GM10266 (cell line): ENCODE measurements at regions not wholly inside any gene's neighbourhood (a gene's known extent, or its start where the extent isn't known, plus 50 kb on each side); places are given as distances from the start of the nearest gene placed in this dataset.

Source experiments
- DNase-seq: peaks from one replicate; pipeline ENCODE4 v3.0.0; 2012; ENCODE audit errors: extremely low spot score
- CTCF ChIP-seq: IDR thresholded peaks from 2 replicates; pipeline ENCODE4 v1.5.1; 2012; ENCODE audit warnings: mild to moderate bottlenecking, low read depth; ENCODE audit not compliant: control insufficient read depth, insufficient read depth; ENCODE audit errors: missing control alignments

GRCh38 chr2:198343471-198343870 lies 539.1 kb downstream of the PLCL1 start:
- TF ChIP-seq CTCF = no peak
- no peak for DNase-seq

- DNase-seq = no peak
- TF ChIP-seq CTCF = no peak
Measured at GRCh38 chr2:198340846-198341245, 536.5 kb downstream of the PLCL1 start.

- DNase-seq = no peak
- TF ChIP-seq CTCF = no peak
Measured at GRCh38 chr2:198339116-198339515, 534.7 kb downstream of the PLCL1 start.

GRCh38 chr2:198337368-198337767 lies 533.0 kb downstream of the PLCL1 start:
- TF ChIP-seq CTCF = no peak
- no peak for DNase-seq

GRCh38 chr2:198328454-198328853 lies 524.1 kb downstream of the PLCL1 start:
- no peak for TF ChIP-seq CTCF

GRCh38 chr2:198327526-198327925 lies 523.1 kb downstream of the PLCL1 start:
- TF ChIP-seq CTCF = no peak
- DNase-seq = no peak

More at GRCh38 chr2:198328454-198328853, 524.1 kb downstream of the PLCL1 start:
- DNase-seq = no peak

GRCh38 chr2:198326431-198326830 lies 522.0 kb downstream of the PLCL1 start:
- DNase-seq = no peak
- TF ChIP-seq CTCF = no peak
